H1 (cell line): ENCODE measurements at regions not wholly inside any gene's neighbourhood (a gene's known extent, or its start where the extent isn't known, plus 50 kb on each side); places are given as distances from the start of the nearest gene placed in this dataset.

Experiments used
- FOSL1 ChIP-seq: IDR thresholded peaks from 2 replicates; pipeline ENCODE4 v1.6.1; 2011; ENCODE audit warnings: mild to moderate bottlenecking, low read depth, low read length, moderate library complexity; ENCODE audit not compliant: insufficient read depth
- POLR2A ChIP-seq, 2 experiments: IDR thresholded peaks; 1 replicate in 1 of 2; 2 replicates in 1 of 2; pipeline ENCODE4 v1.6.1; 2011; ENCODE audit warnings: low read depth in 2 of 2, low read length in 2 of 2, mild to moderate bottlenecking in 2 of 2; ENCODE audit errors: control extremely low read depth in 1 of 2
- POU5F1 ChIP-seq: IDR thresholded peaks from 2 replicates; pipeline ENCODE4 v1.6.1; 2011; ENCODE audit warnings: low read depth, mild to moderate bottlenecking, low read length, moderate library complexity
- RFX5 ChIP-seq: IDR thresholded peaks from 2 replicates; pipeline ENCODE4 v1.6.1; 2011; ENCODE audit warnings: low read depth, low read length, improper control_type of control experiment, borderline replicate concordance
- TF ChIP-seq, protein P1 (sequence below), 3 experiments: IDR thresholded peaks; 1 replicate in 2 of 3; 2 replicates in 1 of 3; pipeline versions ENCODE4 v1.5.1 to v1.6.1; 2011; ENCODE audit warnings: low read length in 3 of 3, mild to moderate bottlenecking in 3 of 3, inconsistent platforms in 2 of 3, low read depth in 1 of 3, moderate library complexity in 1 of 3; ENCODE audit not compliant: insufficient read depth in 1 of 3; ENCODE audit errors: control extremely low read depth in 1 of 3
- TF ChIP-seq, protein P2 (sequence below): IDR thresholded peaks from 2 replicates; pipeline ENCODE4 v1.6.1; 2012; ENCODE audit warnings: inconsistent platforms
- TF ChIP-seq, protein P3 (sequence below): IDR thresholded peaks from 2 replicates; pipeline ENCODE4 v1.6.1; 2012; ENCODE audit warnings: low read length, inconsistent platforms

DNA sequence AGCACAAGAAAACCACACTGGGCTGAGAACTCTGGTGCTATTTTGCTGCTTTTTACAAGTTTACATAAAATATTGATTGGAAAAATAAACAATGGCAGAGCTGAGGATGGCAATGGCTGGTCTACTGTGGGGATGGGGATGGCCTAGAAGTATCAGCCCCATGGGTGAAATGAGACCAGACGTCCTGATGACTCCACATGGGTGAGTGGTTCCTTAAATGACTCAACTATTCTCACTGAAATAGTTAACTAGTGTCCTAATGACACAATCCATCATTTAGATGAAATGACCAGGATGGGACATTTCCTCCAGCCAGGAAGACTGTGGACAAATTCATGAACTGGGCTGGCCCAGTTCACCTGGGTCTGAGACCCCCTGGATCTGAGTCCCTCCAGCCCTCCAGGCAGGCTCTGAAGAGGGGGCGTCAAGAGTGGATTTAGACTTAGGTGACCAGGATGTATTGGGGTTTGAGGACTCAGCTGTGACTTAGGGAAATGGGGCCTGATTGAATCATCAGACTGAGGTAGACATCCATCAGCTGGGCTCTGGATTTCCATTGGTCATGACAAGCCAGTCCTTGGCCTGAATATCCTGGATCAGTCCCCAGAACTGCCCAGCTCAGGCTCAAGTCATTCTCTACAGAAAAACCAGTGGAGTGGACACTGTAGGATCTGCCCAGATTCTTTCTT lies 98.2 kb upstream of the IGLL5 start:
- no peak for TF ChIP-seq POLR2A (IDR thresholded peaks at IDR 0.05; ENCODE audit: control extremely low read depth in 1 of 2, low read depth in 2 of 2, low read length in 2 of 2)
- no peak for TF ChIP-seq FOSL1
- TF ChIP-seq, protein P1, sequence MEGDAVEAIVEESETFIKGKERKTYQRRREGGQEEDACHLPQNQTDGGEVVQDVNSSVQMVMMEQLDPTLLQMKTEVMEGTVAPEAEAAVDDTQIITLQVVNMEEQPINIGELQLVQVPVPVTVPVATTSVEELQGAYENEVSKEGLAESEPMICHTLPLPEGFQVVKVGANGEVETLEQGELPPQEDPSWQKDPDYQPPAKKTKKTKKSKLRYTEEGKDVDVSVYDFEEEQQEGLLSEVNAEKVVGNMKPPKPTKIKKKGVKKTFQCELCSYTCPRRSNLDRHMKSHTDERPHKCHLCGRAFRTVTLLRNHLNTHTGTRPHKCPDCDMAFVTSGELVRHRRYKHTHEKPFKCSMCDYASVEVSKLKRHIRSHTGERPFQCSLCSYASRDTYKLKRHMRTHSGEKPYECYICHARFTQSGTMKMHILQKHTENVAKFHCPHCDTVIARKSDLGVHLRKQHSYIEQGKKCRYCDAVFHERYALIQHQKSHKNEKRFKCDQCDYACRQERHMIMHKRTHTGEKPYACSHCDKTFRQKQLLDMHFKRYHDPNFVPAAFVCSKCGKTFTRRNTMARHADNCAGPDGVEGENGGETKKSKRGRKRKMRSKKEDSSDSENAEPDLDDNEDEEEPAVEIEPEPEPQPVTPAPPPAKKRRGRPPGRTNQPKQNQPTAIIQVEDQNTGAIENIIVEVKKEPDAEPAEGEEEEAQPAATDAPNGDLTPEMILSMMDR (IDR thresholded peaks at IDR 0.05; ENCODE audit: control extremely low read depth in 1 of 3, insufficient read depth in 1 of 3, low read depth in 1 of 3, low read length in 3 of 3): no peak
- TF ChIP-seq, protein P2, sequence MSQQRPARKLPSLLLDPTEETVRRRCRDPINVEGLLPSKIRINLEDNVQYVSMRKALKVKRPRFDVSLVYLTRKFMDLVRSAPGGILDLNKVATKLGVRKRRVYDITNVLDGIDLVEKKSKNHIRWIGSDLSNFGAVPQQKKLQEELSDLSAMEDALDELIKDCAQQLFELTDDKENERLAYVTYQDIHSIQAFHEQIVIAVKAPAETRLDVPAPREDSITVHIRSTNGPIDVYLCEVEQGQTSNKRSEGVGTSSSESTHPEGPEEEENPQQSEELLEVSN: no peak
- TF ChIP-seq RFX5: no peak
- TF ChIP-seq, protein P3, sequence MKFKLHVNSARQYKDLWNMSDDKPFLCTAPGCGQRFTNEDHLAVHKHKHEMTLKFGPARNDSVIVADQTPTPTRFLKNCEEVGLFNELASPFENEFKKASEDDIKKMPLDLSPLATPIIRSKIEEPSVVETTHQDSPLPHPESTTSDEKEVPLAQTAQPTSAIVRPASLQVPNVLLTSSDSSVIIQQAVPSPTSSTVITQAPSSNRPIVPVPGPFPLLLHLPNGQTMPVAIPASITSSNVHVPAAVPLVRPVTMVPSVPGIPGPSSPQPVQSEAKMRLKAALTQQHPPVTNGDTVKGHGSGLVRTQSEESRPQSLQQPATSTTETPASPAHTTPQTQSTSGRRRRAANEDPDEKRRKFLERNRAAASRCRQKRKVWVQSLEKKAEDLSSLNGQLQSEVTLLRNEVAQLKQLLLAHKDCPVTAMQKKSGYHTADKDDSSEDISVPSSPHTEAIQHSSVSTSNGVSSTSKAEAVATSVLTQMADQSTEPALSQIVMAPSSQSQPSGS: no peak
- no peak for TF ChIP-seq POU5F1
